GM12872 (cell line): ENCODE measurements at regions not wholly inside any gene's neighbourhood (a gene's known extent, or its start where the extent isn't known, plus 50 kb on each side); places are given as distances from the start of the nearest gene placed in this dataset.

Source experiments
- CTCF ChIP-seq: IDR thresholded peaks from 3 replicates; pipeline ENCODE4 v1.5.1; 2011; ENCODE audit warnings: low read depth, mild to moderate bottlenecking, low read length, moderate library complexity; ENCODE audit not compliant: insufficient read depth

GRCh38 chr2:228239207-228239906, 57.9 kb upstream of the SPHKAP start:
- TF ChIP-seq CTCF: no peak
